ENCODE measurements at regions not wholly inside any gene's neighbourhood (a gene's known extent, or its start where the extent isn't known, plus 50 kb on each side); places are given as distances from the start of the nearest gene placed in this dataset.
"Not testable (repeated sequence)": the region's sequence is repeated elsewhere in the genome, so short reads cannot be mapped to it uniquely, and the experiment has no call there.

DNA sequence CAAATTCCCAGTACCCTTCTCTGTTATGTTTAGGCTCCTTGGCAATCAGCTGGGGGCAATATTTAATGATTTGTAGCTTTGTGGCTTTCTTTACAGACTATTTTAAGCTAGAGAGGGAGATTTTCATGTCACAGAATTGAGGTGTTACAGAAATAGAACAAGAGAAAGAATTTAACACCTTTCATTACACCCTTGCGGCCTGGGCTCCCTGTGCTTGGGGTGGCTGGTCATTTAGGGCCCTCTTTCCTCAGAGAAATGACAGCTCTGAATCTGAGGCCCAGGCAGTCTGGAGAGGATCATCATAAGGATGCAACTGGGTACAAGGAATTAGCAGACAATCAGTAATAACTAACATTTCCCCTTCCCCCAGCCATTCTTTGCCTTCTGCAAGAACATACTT, 104.5 kb upstream of the INTU start (continued):
- TF ChIP-seq, protein P1, sequence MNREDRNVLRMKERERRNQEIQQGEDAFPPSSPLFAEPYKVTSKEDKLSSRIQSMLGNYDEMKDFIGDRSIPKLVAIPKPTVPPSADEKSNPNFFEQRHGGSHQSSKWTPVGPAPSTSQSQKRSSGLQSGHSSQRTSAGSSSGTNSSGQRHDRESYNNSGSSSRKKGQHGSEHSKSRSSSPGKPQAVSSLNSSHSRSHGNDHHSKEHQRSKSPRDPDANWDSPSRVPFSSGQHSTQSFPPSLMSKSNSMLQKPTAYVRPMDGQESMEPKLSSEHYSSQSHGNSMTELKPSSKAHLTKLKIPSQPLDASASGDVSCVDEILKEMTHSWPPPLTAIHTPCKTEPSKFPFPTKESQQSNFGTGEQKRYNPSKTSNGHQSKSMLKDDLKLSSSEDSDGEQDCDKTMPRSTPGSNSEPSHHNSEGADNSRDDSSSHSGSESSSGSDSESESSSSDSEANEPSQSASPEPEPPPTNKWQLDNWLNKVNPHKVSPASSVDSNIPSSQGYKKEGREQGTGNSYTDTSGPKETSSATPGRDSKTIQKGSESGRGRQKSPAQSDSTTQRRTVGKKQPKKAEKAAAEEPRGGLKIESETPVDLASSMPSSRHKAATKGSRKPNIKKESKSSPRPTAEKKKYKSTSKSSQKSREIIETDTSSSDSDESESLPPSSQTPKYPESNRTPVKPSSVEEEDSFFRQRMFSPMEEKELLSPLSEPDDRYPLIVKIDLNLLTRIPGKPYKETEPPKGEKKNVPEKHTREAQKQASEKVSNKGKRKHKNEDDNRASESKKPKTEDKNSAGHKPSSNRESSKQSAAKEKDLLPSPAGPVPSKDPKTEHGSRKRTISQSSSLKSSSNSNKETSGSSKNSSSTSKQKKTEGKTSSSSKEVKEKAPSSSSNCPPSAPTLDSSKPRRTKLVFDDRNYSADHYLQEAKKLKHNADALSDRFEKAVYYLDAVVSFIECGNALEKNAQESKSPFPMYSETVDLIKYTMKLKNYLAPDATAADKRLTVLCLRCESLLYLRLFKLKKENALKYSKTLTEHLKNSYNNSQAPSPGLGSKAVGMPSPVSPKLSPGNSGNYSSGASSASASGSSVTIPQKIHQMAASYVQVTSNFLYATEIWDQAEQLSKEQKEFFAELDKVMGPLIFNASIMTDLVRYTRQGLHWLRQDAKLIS (CRISPR knock-in tag; IDR thresholded peaks at IDR 0.05; ENCODE audit: borderline replicate concordance): no peak
- no peak for TF ChIP-seq NFE2L1 (CRISPR knock-in tag; IDR thresholded peaks at IDR 0.05)

DNA sequence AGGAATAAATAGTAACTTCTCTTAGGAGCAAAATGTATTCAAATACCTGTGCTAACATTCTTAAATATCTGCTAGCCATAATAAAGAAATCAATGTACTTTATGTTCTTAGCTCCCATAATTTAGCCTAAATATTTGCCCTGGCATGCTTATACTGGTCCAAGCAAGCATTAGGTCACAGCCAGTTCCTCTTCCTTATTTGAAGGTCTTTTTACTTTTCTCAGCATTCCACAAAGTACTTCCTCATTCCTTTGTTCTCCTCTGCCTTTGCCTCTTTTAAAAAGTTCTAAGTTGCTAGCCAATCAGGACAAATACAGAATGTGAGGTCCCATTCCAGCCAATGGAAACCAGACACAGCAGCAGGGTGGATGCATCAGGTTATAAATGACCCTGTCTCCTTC, 102.9 kb upstream of the INTU start:
- ATAC-seq; H3K27me3 Mint-ChIP-seq (ENCODE audit: low read depth); H3K4me1 Mint-ChIP-seq; POLR2A ChIA-PET; DNase-seq (ENCODE audit: low spot score); H3K4me3 Mint-ChIP-seq; H3K36me3 Mint-ChIP-seq; H3K27ac Mint-ChIP-seq; CTCF ChIA-PET: not testable (repeated sequence)
- H3K9me3 Mint-ChIP-seq: peaks cover 12% of the 10 kb centered on the region

DNA sequence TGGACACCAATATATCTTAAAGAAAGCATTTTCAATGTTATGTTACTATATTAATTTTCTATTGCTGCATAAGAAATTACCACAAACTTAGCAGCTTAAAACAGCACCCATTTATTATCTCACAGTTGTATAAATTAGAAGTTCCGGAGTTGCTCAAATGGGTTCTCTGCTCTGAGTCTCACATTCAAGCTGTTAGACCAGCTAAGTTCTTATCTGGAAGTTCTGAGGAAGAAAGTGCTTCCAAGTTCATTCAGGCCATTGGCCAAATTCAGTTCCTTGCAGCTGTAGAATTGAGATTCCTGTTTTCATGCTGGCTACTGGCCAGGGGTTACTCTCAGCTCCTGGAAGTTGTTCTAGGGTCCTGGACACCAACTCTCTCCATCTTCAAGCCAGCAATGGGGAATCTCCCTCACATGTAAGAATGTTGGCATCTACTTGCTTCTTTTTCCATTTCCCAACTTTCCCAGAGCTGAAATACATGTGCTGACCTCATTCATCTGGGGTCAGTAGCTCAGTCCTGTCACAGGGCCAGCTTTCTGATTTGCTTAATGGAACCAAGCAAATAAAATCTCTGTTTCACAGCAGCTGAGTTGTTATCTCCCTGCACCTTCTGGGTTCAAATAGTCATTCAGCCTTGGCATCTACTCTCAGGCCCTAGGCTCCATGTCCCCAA, 99.6 kb upstream of the INTU start:
- no peaks in the 10 kb centered on the region for H3K27me3 Mint-ChIP-seq (ENCODE audit: low read depth)
- H3K27ac Mint-ChIP-seq: no peak overlapping the region
- ATAC-seq (no peak), DNase-seq (ENCODE audit: low spot score) (no peak)
- H3K4me1 Mint-ChIP-seq: no peaks in the 10 kb centered on the region
- ChIA-PET POLR2A (no interaction called here), CTCF (no interaction called here)
- peaks cover 4% of the 10 kb centered on the region; the same call in 1 of the 2 replicates for H3K36me3 Mint-ChIP-seq
- TF ChIP-seq, protein P2, sequence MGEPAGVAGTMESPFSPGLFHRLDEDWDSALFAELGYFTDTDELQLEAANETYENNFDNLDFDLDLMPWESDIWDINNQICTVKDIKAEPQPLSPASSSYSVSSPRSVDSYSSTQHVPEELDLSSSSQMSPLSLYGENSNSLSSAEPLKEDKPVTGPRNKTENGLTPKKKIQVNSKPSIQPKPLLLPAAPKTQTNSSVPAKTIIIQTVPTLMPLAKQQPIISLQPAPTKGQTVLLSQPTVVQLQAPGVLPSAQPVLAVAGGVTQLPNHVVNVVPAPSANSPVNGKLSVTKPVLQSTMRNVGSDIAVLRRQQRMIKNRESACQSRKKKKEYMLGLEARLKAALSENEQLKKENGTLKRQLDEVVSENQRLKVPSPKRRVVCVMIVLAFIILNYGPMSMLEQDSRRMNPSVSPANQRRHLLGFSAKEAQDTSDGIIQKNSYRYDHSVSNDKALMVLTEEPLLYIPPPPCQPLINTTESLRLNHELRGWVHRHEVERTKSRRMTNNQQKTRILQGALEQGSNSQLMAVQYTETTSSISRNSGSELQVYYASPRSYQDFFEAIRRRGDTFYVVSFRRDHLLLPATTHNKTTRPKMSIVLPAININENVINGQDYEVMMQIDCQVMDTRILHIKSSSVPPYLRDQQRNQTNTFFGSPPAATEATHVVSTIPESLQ (CRISPR knock-in tag; IDR thresholded peaks at IDR 0.05): no peak
- TF ChIP-seq ZNF263 (CRISPR knock-in tag; IDR thresholded peaks at IDR 0.05; ENCODE audit: low read depth) (no peak), CREB1 (CRISPR knock-in tag; IDR thresholded peaks at IDR 0.05) (no peak), CBFB (CRISPR knock-in tag; IDR thresholded peaks at IDR 0.05; ENCODE audit: low read depth) (no peak), ZNF396 (CRISPR knock-in tag; IDR thresholded peaks at IDR 0.05; ENCODE audit: borderline replicate concordance) (no peak), PRRX2 (CRISPR knock-in tag; IDR thresholded peaks at IDR 0.05) (no peak), TCF7 (CRISPR knock-in tag; IDR thresholded peaks at IDR 0.05; ENCODE audit: low read depth) (no peak)
- TF ChIP-seq, protein P3, sequence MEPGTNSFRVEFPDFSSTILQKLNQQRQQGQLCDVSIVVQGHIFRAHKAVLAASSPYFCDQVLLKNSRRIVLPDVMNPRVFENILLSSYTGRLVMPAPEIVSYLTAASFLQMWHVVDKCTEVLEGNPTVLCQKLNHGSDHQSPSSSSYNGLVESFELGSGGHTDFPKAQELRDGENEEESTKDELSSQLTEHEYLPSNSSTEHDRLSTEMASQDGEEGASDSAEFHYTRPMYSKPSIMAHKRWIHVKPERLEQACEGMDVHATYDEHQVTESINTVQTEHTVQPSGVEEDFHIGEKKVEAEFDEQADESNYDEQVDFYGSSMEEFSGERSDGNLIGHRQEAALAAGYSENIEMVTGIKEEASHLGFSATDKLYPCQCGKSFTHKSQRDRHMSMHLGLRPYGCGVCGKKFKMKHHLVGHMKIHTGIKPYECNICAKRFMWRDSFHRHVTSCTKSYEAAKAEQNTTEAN (CRISPR knock-in tag; IDR thresholded peaks at IDR 0.05): no peak
- TF ChIP-seq, protein P4, sequence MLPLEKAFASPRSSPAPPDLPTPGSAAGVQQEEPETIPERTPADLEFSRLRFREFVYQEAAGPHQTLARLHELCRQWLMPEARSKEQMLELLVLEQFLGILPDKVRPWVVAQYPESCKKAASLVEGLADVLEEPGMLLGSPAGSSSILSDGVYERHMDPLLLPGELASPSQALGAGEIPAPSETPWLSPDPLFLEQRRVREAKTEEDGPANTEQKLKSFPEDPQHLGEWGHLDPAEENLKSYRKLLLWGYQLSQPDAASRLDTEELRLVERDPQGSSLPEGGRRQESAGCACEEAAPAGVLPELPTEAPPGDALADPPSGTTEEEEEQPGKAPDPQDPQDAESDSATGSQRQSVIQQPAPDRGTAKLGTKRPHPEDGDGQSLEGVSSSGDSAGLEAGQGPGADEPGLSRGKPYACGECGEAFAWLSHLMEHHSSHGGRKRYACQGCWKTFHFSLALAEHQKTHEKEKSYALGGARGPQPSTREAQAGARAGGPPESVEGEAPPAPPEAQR (CRISPR knock-in tag; IDR thresholded peaks at IDR 0.05): no peak
- TF ChIP-seq, protein P5, sequence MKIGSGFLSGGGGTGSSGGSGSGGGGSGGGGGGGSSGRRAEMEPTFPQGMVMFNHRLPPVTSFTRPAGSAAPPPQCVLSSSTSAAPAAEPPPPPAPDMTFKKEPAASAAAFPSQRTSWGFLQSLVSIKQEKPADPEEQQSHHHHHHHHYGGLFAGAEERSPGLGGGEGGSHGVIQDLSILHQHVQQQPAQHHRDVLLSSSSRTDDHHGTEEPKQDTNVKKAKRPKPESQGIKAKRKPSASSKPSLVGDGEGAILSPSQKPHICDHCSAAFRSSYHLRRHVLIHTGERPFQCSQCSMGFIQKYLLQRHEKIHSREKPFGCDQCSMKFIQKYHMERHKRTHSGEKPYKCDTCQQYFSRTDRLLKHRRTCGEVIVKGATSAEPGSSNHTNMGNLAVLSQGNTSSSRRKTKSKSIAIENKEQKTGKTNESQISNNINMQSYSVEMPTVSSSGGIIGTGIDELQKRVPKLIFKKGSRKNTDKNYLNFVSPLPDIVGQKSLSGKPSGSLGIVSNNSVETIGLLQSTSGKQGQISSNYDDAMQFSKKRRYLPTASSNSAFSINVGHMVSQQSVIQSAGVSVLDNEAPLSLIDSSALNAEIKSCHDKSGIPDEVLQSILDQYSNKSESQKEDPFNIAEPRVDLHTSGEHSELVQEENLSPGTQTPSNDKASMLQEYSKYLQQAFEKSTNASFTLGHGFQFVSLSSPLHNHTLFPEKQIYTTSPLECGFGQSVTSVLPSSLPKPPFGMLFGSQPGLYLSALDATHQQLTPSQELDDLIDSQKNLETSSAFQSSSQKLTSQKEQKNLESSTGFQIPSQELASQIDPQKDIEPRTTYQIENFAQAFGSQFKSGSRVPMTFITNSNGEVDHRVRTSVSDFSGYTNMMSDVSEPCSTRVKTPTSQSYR (CRISPR knock-in tag; IDR thresholded peaks at IDR 0.05): no peak
- TF ChIP-seq, protein P6, sequence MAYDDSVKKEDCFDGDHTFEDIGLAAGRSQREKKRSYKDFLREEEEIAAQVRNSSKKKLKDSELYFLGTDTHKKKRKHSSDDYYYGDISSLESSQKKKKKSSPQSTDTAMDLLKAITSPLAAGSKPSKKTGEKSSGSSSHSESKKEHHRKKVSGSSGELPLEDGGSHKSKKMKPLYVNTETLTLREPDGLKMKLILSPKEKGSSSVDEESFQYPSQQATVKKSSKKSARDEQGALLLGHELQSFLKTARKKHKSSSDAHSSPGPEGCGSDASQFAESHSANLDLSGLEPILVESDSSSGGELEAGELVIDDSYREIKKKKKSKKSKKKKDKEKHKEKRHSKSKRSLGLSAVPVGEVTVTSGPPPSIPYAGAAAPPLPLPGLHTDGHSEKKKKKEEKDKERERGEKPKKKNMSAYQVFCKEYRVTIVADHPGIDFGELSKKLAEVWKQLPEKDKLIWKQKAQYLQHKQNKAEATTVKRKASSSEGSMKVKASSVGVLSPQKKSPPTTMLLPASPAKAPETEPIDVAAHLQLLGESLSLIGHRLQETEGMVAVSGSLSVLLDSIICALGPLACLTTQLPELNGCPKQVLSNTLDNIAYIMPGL (CRISPR knock-in tag; IDR thresholded peaks at IDR 0.05): no peak
- H3K4me3 Mint-ChIP-seq: no peak overlapping the region
- H3K9me3 Mint-ChIP-seq: peaks cover 12% of the 10 kb centered on the region
